H1 (cell line): ENCODE measurements at regions not wholly inside any gene's neighbourhood (a gene's known extent, or its start where the extent isn't known, plus 50 kb on each side); places are given as distances from the start of the nearest gene placed in this dataset.

Source experiments
- CTCF ChIA-PET: fragments of 300-600 bp; sonication (Branson Sonifier 250); formaldehyde crosslinking; loops from one replicate; lab custom pipeline; 2021; ENCODE audit not compliant: partially characterized antibody; lab: Charles Lee
- POLR2A ChIA-PET: fragments of 300-600 bp; sonication (Branson Sonifier 250); formaldehyde crosslinking; loops from one replicate; lab custom pipeline; 2021; ENCODE audit warnings: inconsistent platforms; ENCODE audit not compliant: partially characterized antibody; lab: Charles Lee
- DNase-seq, 2 experiments: peaks; one replicate each; pipeline versions ENCODE4 v3.0.0 to v3.0.0-alpha.2; 2010 to 2022; ENCODE audit warnings: low spot score in 2 of 2, low read depth in 1 of 2, mixed read lengths in 1 of 2
- FAIRE-seq: peaks from 2 replicates; lab custom pipeline; 2011; peaks lifted over from hg19 to GRCh38; lab: Jason Lieb, UNC
- H2AFZ ChIP-seq: 2 replicates; pipeline ENCODE4 v1.8.1; 2012; ENCODE audit warnings: low read length, inconsistent platforms
- H2AK5ac ChIP-seq: 2 replicates; pipeline ENCODE4 v1.6.1; 2013; ENCODE audit warnings: low read depth, low read length
- H2BK120ac ChIP-seq: replicated peaks from 2 replicates; pipeline ENCODE3; 2013; ENCODE audit warnings: low read depth, low read length, inconsistent platforms
- H2BK12ac ChIP-seq: 2 replicates; pipeline ENCODE4 v1.6.1; 2013; ENCODE audit warnings: low read depth, low read length
- H2BK15ac ChIP-seq: 2 replicates; pipeline ENCODE4 v1.6.1; 2013; ENCODE audit warnings: low read length
- H2BK20ac ChIP-seq: 2 replicates; pipeline ENCODE4 v1.6.1; 2013; ENCODE audit warnings: low read length
- H2BK5ac ChIP-seq: 2 replicates; pipeline ENCODE4 v1.6.1; 2013; ENCODE audit warnings: low read depth, low read length
- H3K14ac ChIP-seq: 2 replicates; pipeline ENCODE4 v1.6.1; 2013; ENCODE audit warnings: inconsistent platforms; ENCODE audit not compliant: insufficient read length
- H3K18ac ChIP-seq: 2 replicates; pipeline ENCODE4 v1.6.1; 2013; ENCODE audit warnings: low read length; ENCODE audit errors: extremely low read depth
- H3K23ac ChIP-seq: 2 replicates; pipeline ENCODE4 v1.6.1; 2013; ENCODE audit warnings: inconsistent platforms; ENCODE audit not compliant: insufficient read length
- H3K23me2 ChIP-seq: 2 replicates; pipeline ENCODE4 v1.6.1; 2013; ENCODE audit warnings: low read depth, low read length
- H3K27ac ChIP-seq: 2 replicates; pipeline ENCODE4 v1.6.1; 2011; ENCODE audit warnings: low read depth, low read length, inconsistent platforms
- H3K27me3 ChIP-seq, 4 experiments: replicated peaks in 1 of 4; 1 replicate in 1 of 4; 2 replicates in 3 of 4; pipeline versions ENCODE4 v1.6.1 to v1.8.1; 2011 to 2013; ENCODE audit warnings: low read length in 3 of 4, mild to moderate bottlenecking in 3 of 4, inconsistent platforms in 2 of 4, mixed read lengths in 2 of 4, moderate library complexity in 1 of 4; ENCODE audit not compliant: control insufficient read depth in 3 of 4, insufficient read depth in 3 of 4; ENCODE audit errors: extremely low read depth in 1 of 4
- H3K36me3 ChIP-seq, 4 experiments: 2 replicates each; pipeline versions ENCODE4 v1.6.1 to v1.8.1; 2011 to 2013; ENCODE audit warnings: mild to moderate bottlenecking in 4 of 4, low read length in 3 of 4, moderate library complexity in 2 of 4, control low read depth in 1 of 4, inconsistent platforms in 1 of 4; ENCODE audit not compliant: insufficient read depth in 4 of 4, control insufficient read depth in 2 of 4
- H3K4ac ChIP-seq: replicated peaks from 2 replicates; pipeline ENCODE3; 2013; ENCODE audit warnings: low read length, low read depth, mixed read lengths, inconsistent platforms; ENCODE audit not compliant: insufficient read length
- H3K4me1 ChIP-seq, 4 experiments: replicated peaks in 1 of 4; 1 replicate in 1 of 4; 2 replicates in 3 of 4; pipeline versions ENCODE4 v1.6.1 to v1.8.1; 2011 to 2013; ENCODE audit warnings: low read length in 3 of 4, inconsistent platforms in 2 of 4, mixed read lengths in 1 of 4; ENCODE audit not compliant: insufficient read depth in 4 of 4, control insufficient read depth in 3 of 4
- H3K4me2 ChIP-seq, 2 experiments: 2 replicates each; pipeline versions ENCODE4 v1.6.1 to v1.8.1; 2011 to 2013; ENCODE audit warnings: low read depth in 2 of 2, low read length in 2 of 2, control low read depth in 1 of 2, inconsistent platforms in 1 of 2, mild to moderate bottlenecking in 1 of 2; ENCODE audit not compliant: insufficient read depth in 1 of 2
- H3K4me3 ChIP-seq, 4 experiments: fragments of 200-600, 300-600 bp in 1 of 4; sonication (generic), shearing (Covaris generic), sonication (Bioruptor Twin) in 1 of 4; 2 replicates each; pipeline versions ENCODE4 v1.5.1 to v1.8.1; 2011 to 2016; ENCODE audit warnings: low read length in 4 of 4, low read depth in 3 of 4, control low read depth in 2 of 4, inconsistent platforms in 2 of 4, mild to moderate bottlenecking in 2 of 4, mixed read lengths in 1 of 4, moderate library complexity in 1 of 4; ENCODE audit not compliant: insufficient read depth in 2 of 4; ENCODE audit errors: extremely low read depth in 1 of 4
- H3K56ac ChIP-seq: replicated peaks from 2 replicates; pipeline ENCODE3; 2013; ENCODE audit warnings: low read depth, mild to moderate bottlenecking, mixed read lengths, low read length, inconsistent platforms; ENCODE audit not compliant: insufficient read length
- H3K79me1 ChIP-seq: 2 replicates; pipeline ENCODE4 v1.6.1; 2013; ENCODE audit warnings: low read depth, low read length, control low read depth
- H3K79me2 ChIP-seq, 2 experiments: 2 replicates each; pipeline versions ENCODE4 v1.6.1 to v1.8.1; 2012 to 2013; ENCODE audit warnings: low read length in 2 of 2, mild to moderate bottlenecking in 2 of 2, inconsistent platforms in 1 of 2; ENCODE audit not compliant: insufficient read depth in 2 of 2, control insufficient read depth in 1 of 2
- H3K9ac ChIP-seq, 4 experiments: replicated peaks in 1 of 4; 1 replicate in 1 of 4; 2 replicates in 3 of 4; pipeline versions ENCODE4 v1.6.1 to v1.8.1; 2011 to 2013; ENCODE audit warnings: low read depth in 3 of 4, low read length in 3 of 4, control low read depth in 2 of 4, mild to moderate bottlenecking in 2 of 4, moderate library complexity in 2 of 4, inconsistent platforms in 1 of 4; ENCODE audit errors: extremely low read depth in 1 of 4
- H3K9me3 ChIP-seq, 2 experiments: 2 replicates each; pipeline versions ENCODE4 v1.6.1 to v1.8.1; 2012 to 2013; ENCODE audit warnings: mild to moderate bottlenecking in 2 of 2, moderate library complexity in 2 of 2, control low read depth in 1 of 2, inconsistent platforms in 1 of 2, low read depth in 1 of 2, low read length in 1 of 2, mixed read lengths in 1 of 2; ENCODE audit not compliant: insufficient read depth in 2 of 2
- H4K20me1 ChIP-seq, 2 experiments: replicated peaks in 1 of 2; 2 replicates each; pipeline versions ENCODE3 to v1.8.1; 2011 to 2013; ENCODE audit warnings: inconsistent platforms in 2 of 2, low read length in 2 of 2, mild to moderate bottlenecking in 1 of 2; ENCODE audit not compliant: insufficient read depth in 2 of 2, control insufficient read depth in 1 of 2
- H4K5ac ChIP-seq: 2 replicates; pipeline ENCODE4 v1.6.1; 2013; ENCODE audit warnings: low read length, low read depth, mixed read lengths, inconsistent platforms; ENCODE audit not compliant: insufficient read length
- H4K8ac ChIP-seq: 2 replicates; pipeline ENCODE4 v1.8.0; 2013; ENCODE audit warnings: mild to moderate bottlenecking, moderate library complexity, low read length, inconsistent platforms; ENCODE audit not compliant: insufficient read depth; ENCODE audit errors: extremely low read depth
- H4K91ac ChIP-seq: replicated peaks from 2 replicates; pipeline ENCODE3; 2013; ENCODE audit warnings: low read length, mixed read lengths, inconsistent platforms; ENCODE audit not compliant: insufficient read length
- BCL11A ChIP-seq, 2 experiments: IDR thresholded peaks; one replicate each; pipeline ENCODE4 v1.6.1; 2011; ENCODE audit warnings: low read depth in 2 of 2, low read length in 2 of 2, mild to moderate bottlenecking in 2 of 2
- CBX5 ChIP-seq: fragments of 300-800, 300-1000 bp; sonication (generic); IDR thresholded peaks from 2 replicates; pipeline ENCODE4 v1.7.1; 2016; ENCODE audit warnings: antibody characterized with exemption, low read length, low read depth
- CEBPB ChIP-seq: IDR thresholded peaks from 2 replicates; pipeline ENCODE4 v1.6.1; 2012; ENCODE audit warnings: low read depth, low read length
- CHD1 ChIP-seq: IDR thresholded peaks from 2 replicates; pipeline ENCODE4 v1.6.1; 2012; ENCODE audit warnings: low read depth, low read length, improper control_type of control experiment
- CHD2 ChIP-seq: IDR thresholded peaks from 2 replicates; pipeline ENCODE4 v1.6.1; 2012; ENCODE audit warnings: low read length, improper control_type of control experiment
- FOSL1 ChIP-seq: IDR thresholded peaks from 2 replicates; pipeline ENCODE4 v1.6.1; 2011; ENCODE audit warnings: mild to moderate bottlenecking, low read depth, low read length, moderate library complexity; ENCODE audit not compliant: insufficient read depth
- HDAC6 ChIP-seq: IDR thresholded peaks from one replicate; pipeline ENCODE4 v1.7.1; 2012; ENCODE audit warnings: low read depth, mild to moderate bottlenecking, inconsistent platforms, low read length, moderate library complexity
- KDM1A ChIP-seq: fragments of 200-600, 300-600 bp; sonication (generic); IDR thresholded peaks from 2 replicates; pipeline ENCODE4 v1.7.1; 2016; ENCODE audit warnings: mild to moderate bottlenecking, low read length, borderline replicate concordance
- PHF8 ChIP-seq: fragments of 200-600 bp; sonication (generic); conservative IDR thresholded peaks from 2 replicates; pipeline ENCODE4 v1.7.1; 2012; ENCODE audit warnings: low read depth, mild to moderate bottlenecking, inconsistent platforms, low read length, moderate library complexity
- POLR2A ChIP-seq, 2 experiments: IDR thresholded peaks; 1 replicate in 1 of 2; 2 replicates in 1 of 2; pipeline ENCODE4 v1.6.1; 2011; ENCODE audit warnings: low read depth in 2 of 2, low read length in 2 of 2, mild to moderate bottlenecking in 2 of 2; ENCODE audit errors: control extremely low read depth in 1 of 2
- POLR2AphosphoS5 ChIP-seq: IDR thresholded peaks from 2 replicates; pipeline ENCODE4 v1.6.1; 2011; ENCODE audit warnings: low read depth, low read length
- RAD21 ChIP-seq, 2 experiments: IDR thresholded peaks in 1 of 2; conservative IDR thresholded peaks in 1 of 2; 2 replicates each; pipeline ENCODE4 v1.6.1; 2011; ENCODE audit warnings: low read depth in 2 of 2, low read length in 2 of 2, improper control_type of control experiment in 1 of 2, inconsistent platforms in 1 of 2, mild to moderate bottlenecking in 1 of 2, moderate library complexity in 1 of 2
- SAP30 ChIP-seq: fragments of 300-600 bp; sonication (generic); IDR thresholded peaks from 2 replicates; pipeline ENCODE4 v1.7.1; 2012; ENCODE audit warnings: low read length, moderate library complexity, mild to moderate bottlenecking, inconsistent platforms; ENCODE audit not compliant: insufficient read depth, insufficient replicate concordance
- SIRT6 ChIP-seq: IDR thresholded peaks from one replicate; pipeline ENCODE4 v1.7.1; 2012; ENCODE audit warnings: low read length, inconsistent platforms
- WGBS, 2 experiments: shearing (Covaris generic) in 1 of 2; methylation state at CpG; one replicate each; pipeline versions ENCODE4 v1.1.6 to v1.1.7; 2013 to 2015; ENCODE audit warnings: low lambda C conversion rate in 2 of 2, mixed read lengths in 2 of 2, inconsistent platforms in 1 of 2, low coverage in 1 of 2, missing lambda C conversion rate in 1 of 2; ENCODE audit not compliant: insufficient replicate concordance in 2 of 2, insufficient coverage in 1 of 2, insufficient read length in 1 of 2; ENCODE audit errors: extremely low coverage in 1 of 2, missing lambda C conversion rate in 1 of 2; 5-methylcytosine and 5-hydroxymethylcytosine counted together
- TF ChIP-seq, protein P1 (sequence below): IDR thresholded peaks from 2 replicates; pipeline ENCODE4 v1.6.1; 2011; ENCODE audit warnings: low read length, improper control_type of control experiment

DNA sequence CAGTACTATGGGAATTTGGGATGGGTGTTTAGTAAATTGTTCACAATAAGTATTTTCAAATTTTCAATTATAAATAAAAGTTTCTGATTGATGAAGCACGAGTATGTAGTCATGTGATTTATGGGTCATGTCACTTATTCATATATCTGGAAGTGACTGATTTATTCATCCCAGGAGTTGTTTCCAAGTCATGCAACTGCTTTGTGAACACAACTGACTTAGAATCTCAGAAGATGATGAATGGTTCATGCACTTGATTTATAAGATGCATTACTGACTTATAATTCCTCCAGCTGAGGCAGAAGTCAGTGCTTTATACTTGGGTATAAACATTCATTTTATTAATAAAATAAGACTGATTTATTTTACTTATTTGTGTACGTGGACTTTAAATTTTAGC, 137.8 kb upstream of the CBLB start:
- no peak overlapping the region for H2AK5ac ChIP-seq
- no peaks in the 10 kb centered on the region for H3K23me2 ChIP-seq
- H3K79me1 ChIP-seq: no peaks in the 10 kb centered on the region
- H3K27me3 ChIP-seq: no peaks in the 10 kb centered on the region
- no peaks in the 10 kb centered on the region for H4K20me1 ChIP-seq
- CTCF ChIA-PET: no interaction called here
- H2BK20ac ChIP-seq: no peak overlapping the region
- no peak overlapping the region for H2BK15ac ChIP-seq
- H3K56ac ChIP-seq: no peak overlapping the region
- 91% methylated on average over 2 of the region's 2 CpGs; no CpG with 5 or more reads in 1 of the 2 experiments for WGBS, 2 experiments
- H3K4me2 ChIP-seq: no peak overlapping the region
- H3K36me3 ChIP-seq: no peaks in the 10 kb centered on the region
- no peak overlapping the region for H2BK120ac ChIP-seq
- H3K14ac ChIP-seq: no peak overlapping the region
- FAIRE-seq: no peak
- no peak overlapping the region for H2BK5ac ChIP-seq
- H4K8ac ChIP-seq: no peak overlapping the region
- H3K4me1 ChIP-seq: no peaks in the 10 kb centered on the region
- H3K4ac ChIP-seq: no peak overlapping the region
- H3K9me3 ChIP-seq: no peaks in the 10 kb centered on the region
- no peak overlapping the region for H4K5ac ChIP-seq
- H2AFZ ChIP-seq: no peak overlapping the region
- POLR2A ChIA-PET: no interaction called here
- no peak overlapping the region for H3K27ac ChIP-seq
- no peak overlapping the region for H2BK12ac ChIP-seq
- H4K91ac ChIP-seq: no peak overlapping the region
- no peak overlapping the region for H3K18ac ChIP-seq
- no peaks in the 10 kb centered on the region for H3K79me2 ChIP-seq
- H3K4me3 ChIP-seq: no peak overlapping the region
- TF ChIP-seq CBX5 (no peak), CHD1 (no peak), RAD21 (IDR thresholded peaks at IDR 0.05 in 1 of 2, conservative IDR thresholded peaks at IDR 0.05 in 1 of 2; ENCODE audit: low read depth in 2 of 2, low read length in 2 of 2) (no peak), BCL11A (IDR thresholded peaks at IDR 0.05; ENCODE audit: low read depth in 2 of 2, low read length in 2 of 2) (no peak), KDM1A (no peak), CHD2 (no peak), FOSL1 (no peak), HDAC6 (no peak), SIRT6 (no peak), POLR2AphosphoS5 (no peak), SAP30 (no peak), CEBPB (no peak), POLR2A (IDR thresholded peaks at IDR 0.05; ENCODE audit: control extremely low read depth in 1 of 2, low read depth in 2 of 2, low read length in 2 of 2) (no peak), PHF8 (no peak)
- TF ChIP-seq, protein P1, sequence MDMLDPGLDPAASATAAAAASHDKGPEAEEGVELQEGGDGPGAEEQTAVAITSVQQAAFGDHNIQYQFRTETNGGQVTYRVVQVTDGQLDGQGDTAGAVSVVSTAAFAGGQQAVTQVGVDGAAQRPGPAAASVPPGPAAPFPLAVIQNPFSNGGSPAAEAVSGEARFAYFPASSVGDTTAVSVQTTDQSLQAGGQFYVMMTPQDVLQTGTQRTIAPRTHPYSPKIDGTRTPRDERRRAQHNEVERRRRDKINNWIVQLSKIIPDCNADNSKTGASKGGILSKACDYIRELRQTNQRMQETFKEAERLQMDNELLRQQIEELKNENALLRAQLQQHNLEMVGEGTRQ: no peak
- no peak overlapping the region for H3K9ac ChIP-seq
- H3K23ac ChIP-seq: no peak overlapping the region
- DNase-seq: no peak
